ENCODE measurements at regions not wholly inside any gene's neighbourhood (a gene's known extent, or its start where the extent isn't known, plus 50 kb on each side); places are given as distances from the start of the nearest gene placed in this dataset.
"Not testable (repeated sequence)": the region's sequence is repeated elsewhere in the genome, so short reads cannot be mapped to it uniquely, and the experiment has no call there.

DNA sequence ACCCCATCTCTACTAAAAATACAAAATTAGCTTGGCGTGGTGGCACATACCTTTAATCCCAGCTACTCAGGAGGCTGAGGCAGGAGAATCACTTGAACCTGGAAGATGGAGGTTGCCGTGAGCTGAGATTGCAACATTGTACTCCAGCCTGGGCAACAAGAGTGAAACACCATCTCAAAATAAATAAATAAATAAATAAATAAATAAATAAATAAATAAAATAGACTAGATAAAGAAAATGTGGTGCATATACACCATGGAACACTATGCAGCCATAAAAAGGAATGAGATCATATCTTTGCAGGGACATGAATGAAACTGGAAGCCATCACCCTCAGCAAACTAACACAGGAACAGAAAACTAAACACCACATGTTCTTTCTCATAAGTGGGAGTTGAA lies 110.4 kb downstream of the YIPF5 start:
- not testable (repeated sequence) for DNase-seq (ENCODE audit: low spot score)

DNA sequence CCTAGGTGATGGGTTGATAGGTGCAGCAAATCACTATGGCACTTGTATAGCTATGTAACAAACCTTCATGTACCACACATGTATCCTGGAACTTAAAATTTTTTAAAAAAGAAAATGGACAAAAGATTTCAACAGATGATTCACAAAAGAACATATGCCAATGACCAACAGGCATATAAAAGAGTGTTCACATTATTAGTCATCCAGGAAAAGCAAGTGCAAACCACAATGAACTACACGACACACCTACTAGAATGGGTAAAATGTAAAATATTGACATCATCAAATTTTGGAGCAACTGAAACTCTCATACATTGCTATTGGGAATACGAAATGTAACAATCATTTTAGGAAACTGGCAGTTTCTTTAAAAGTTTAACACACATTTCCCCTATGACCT lies 109.9 kb downstream of the YIPF5 start:
- DNase-seq (ENCODE audit: low spot score): no peak

DNA sequence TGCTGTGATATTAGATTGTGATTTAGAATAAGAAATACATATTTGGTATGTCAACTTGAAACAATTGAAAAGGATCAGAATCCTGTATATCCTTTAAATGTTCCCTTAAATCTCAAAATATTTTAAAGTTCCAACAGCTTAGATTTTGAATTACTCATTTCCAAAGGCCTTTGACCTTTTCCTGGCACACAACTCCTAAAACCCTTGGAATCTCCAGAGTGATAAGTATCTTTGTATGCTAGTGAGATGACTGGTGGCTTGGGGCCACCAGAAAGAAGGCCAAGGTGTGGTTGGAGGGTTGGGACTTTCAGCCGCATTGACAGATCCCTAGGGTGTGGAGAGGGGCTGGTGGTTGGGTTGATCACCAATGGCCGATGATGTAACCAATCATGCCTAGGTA lies 104.7 kb downstream of the YIPF5 start:
- no peak for DNase-seq (ENCODE audit: low spot score)

DNA sequence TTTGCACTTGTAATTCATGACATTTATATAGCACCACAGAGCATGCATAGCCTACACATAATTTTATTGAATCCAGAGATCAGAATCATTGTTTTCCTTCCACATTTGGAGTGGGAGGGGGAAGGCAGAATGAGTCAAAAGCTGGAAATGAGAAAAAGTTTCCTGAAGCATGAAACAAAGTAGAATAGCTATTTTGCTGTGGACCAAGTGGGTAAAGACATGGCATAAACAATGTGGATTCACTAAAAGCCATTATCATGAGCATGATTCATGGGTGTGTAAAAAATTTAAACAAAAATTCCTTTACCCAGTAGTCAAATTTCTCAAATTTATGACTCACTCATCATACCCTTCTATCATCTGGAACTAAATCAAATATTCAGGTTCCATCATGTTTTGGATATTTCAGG lies 97.9 kb downstream of the YIPF5 start:
- DNase-seq (ENCODE audit: low spot score): no peak

DNA sequence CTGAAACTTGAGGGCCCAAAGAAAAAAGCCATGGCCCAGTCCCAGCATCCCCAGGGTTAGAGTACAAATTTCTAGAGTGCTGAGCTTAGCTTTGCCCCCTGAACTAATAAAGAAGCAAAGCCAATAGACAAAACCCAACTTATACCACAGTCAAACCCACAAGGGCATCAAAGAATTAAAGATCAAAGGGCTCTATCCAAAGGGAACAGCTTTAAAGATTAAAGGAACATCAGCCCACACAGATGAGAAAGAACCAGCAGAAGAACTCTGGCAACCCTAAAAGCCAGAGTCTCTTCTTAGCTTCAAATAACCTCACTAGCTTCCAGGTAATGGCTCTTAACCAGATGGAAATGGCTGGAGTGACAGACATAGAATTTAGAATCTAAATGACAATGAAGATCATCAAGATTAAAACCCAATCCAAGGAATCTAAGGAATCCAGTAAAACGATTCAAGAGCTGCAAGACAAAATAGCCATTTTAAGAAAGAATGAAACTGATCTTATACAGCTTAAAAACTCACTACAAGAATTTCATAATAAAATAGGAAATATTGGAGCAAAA lies 93.9 kb downstream of the YIPF5 start:
- no peak for DNase-seq (ENCODE audit: low spot score)

DNA sequence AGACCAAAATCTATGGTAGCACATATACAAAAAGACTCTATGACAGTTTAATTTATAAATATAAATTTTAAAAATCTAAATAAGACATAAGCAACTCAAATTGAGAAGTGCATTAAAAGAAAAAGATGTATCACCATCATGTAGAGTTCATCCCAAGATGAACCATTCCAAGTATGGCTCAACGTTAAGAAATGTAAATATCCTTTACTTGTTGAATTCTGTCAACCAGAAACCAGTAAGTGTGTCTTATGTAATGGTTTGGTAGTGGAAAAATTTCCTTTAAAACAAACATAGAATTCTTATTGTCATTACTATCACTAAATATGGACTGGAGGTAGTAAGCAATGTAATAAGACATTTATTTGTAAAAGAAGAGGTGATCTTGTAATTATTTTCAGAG lies 87.3 kb downstream of the YIPF5 start:
- DNase-seq (ENCODE audit: low spot score): no peak

GRCh38 chr5:144084971-144085370 lies 85.5 kb downstream of the YIPF5 start:
- DNase-seq (ENCODE audit: low spot score): no peak

- no peak for DNase-seq (ENCODE audit: low spot score)
Measured at GRCh38 chr5:144085381-144085780, 85.1 kb downstream of the YIPF5 start.

DNA sequence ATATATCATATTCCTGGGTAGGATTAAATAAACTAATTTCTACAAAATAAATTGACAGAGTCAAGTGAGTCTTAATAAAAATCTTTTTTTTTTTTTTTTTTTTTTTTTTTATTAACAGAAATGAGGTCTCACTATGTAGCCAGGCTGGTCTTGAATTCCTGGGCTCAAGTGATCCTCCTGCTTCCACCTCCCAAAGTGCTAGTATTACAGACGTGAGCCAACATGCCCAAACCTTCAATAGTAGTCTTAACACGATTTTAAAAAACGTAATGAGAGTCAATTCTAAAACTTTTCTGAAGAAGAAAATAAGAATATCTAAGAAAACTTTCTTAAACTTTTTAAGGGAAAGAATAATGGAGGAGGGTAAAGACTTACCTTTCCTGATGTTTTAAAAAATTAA lies 84.2 kb downstream of the YIPF5 start:
- no peak for DNase-seq (ENCODE audit: low spot score)

- no peak for DNase-seq (ENCODE audit: low spot score)
Measured at GRCh38 chr5:144087576-144087975, 82.9 kb downstream of the YIPF5 start.

- DNase-seq (ENCODE audit: low spot score): no peak
Measured at GRCh38 chr5:144088206-144089064, 82.0 kb downstream of the YIPF5 start.

DNA sequence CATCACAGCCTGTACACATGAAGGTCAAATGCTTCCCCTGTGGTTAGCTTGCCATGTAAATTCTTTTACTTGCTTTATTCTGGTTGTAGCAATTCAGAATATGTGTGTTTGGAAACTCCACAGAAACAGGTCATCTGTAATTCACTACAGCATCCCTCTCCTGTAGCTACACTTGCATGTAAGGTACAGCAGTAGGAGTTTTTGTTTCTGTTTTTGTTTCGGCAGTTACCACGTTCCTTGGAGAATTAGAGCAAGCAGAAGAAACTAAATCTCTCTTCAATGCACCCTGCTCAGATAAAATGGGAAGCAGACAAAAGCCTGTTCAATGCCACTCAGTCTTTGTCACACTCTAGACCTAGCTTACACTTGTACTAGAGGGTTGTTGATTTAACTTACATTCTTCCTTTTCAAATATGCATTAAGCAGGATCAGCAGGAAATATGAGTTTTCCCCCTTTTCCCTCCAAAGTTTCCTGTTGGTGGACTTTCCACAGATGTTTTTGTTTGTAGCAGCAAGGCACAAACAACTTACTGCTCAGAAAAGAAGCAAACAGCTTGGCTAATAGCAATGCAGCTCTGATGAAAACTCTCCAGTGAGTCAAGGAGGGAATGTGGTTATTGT lies 80.9 kb downstream of the YIPF5 start:
- DNase-seq (ENCODE audit: low spot score): no peak

DNA sequence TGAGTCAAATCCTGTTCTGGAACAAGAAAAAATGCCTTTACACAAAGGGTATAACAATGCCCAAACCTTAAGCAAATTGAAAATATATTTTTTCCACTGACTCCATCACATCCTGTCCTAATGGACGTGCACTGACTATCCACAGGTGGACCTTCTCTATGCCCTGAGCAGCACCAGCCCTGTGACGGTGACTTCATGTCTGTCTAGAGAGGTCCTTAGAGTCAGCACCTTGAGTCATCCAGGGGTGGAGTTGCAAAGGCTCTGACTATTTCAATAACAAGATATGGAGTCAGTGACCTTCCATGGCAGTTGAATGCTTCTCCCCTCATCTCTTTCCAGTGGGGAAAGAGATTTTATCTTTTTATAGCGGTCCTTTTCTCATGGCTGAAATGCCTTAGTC lies 78.0 kb downstream of the YIPF5 start:
- no peak for DNase-seq (ENCODE audit: low spot score)

DNA sequence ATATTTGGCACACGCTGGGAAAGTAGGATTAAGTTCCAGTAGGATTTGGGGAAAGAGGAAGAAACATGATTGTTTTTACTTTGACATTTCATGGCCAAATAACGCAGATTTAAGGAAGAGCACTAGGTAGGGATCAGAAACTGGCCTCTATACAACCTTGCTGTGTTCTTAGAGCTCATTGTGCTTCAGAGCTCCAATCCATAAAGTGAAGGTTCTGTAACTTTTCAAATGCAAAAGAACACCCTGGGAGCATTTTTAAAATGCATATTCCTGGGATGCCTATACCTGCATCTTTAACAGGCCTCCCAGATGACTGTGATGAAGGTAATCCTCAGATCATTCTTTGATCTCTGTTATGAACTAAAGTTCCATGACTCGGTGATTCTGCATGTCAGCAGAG lies 77.1 kb downstream of the YIPF5 start:
- DNase-seq (ENCODE audit: low spot score): no peak

- no peak for DNase-seq (ENCODE audit: low spot score)
Measured at GRCh38 chr5:144093868-144094267, 76.6 kb downstream of the YIPF5 start.

GRCh38 chr5:144100702-144101101 lies 69.8 kb downstream of the YIPF5 start:
- no peak for DNase-seq (ENCODE audit: low spot score)

DNA sequence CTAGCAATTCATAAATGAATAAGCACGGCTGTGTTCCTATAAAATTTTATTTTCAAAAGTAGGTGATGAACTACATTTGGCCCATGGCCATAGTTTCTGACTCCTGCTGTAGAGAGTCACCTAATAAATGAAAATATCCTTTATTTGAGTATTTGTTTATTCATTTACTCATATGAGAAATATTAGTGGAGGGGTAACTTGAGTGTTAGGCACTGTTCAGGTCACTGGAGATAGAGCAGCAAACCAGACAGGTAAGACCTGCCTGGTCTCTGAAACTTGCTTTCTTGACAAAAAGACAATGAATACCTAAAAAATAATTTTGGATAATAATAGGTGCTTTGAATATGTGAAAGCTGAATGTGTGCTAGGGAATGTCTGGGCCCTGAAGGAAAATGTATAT lies 68.8 kb downstream of the YIPF5 start:
- DNase-seq (ENCODE audit: low spot score): no peak

DNA sequence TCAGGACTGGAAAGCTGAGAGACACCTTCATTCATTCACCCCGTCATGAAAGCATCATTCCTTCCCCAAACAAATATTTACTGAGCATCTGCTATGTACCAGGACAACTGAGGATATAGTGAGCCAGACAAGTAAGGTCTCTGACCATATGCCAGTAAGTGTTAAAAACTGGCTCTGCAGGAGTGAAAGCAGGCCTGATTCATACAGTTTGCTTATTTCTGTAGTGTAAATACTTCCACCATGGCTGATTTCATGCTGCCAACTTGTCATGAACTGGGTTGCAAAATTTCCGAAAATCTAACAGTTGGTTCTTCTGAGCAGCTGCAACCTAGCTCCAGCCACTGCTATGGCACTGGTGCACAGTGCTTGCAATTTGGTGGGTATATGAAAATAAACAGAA lies 68.1 kb downstream of the YIPF5 start:
- DNase-seq (ENCODE audit: low spot score): no peak

GRCh38 chr5:144102979-144103378 lies 67.5 kb downstream of the YIPF5 start:
- DNase-seq (ENCODE audit: low spot score): no peak

- no peak for DNase-seq (ENCODE audit: low spot score)
Measured at GRCh38 chr5:144103611-144104485, 66.6 kb downstream of the YIPF5 start.

DNA sequence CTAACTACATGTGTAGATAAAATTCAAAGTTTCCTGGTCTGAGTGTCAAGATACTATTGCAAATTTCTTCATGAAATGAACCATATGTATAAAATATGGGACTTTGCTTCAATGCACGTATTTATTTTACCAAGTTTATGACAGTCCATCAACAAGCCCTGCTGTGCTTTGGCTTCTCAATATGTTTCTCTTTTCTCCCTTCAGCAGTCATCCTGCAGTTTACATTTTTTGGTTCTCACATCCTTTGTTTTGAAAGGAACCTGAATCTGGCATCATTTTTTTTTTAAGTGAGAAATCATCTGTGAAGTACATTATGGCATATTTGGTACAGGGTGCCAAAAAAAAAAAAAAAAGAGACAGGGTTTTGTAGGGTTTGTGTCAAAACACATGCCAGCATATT lies 65.1 kb downstream of the YIPF5 start:
- DNase-seq (ENCODE audit: low spot score): no peak

DNA sequence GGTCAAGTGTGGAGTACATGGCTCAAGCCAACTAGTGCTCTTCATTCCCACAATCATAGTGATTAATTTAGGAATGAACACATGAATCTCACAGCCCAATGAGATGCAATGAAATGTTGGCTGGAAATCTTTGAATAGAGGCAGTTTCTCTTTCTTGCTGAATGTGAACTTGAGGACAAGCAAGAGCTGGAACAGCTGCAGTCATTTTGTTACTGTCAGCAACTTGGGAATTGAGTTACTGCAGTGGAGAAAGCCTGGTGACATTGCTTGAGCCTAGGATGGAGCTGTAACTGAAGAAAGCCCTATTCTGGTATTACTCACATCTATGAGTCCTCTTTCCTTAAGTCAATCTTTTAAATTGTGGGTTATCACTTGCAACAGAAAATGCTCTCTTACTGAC lies 62.3 kb downstream of the YIPF5 start:
- DNase-seq (ENCODE audit: low spot score): no peak
